Heart right ventricle (tissue), 16 donors: ENCODE measurements at regions not wholly inside any gene's neighbourhood (a gene's known extent, or its start where the extent isn't known, plus 50 kb on each side); places are given as distances from the start of the nearest gene placed in this dataset.

Source experiments
- ATAC-seq, 8 donors: fragments of 200-7000 bp; cut with Tn5 transposase; one replicate each; pipeline ENCODE4 v1.9.1; 2020; ENCODE audit warnings: mild to moderate bottlenecking in 8 of 8, moderate library complexity in 8 of 8, moderate number of reproducible peaks in 1 of 8
- DNase-seq, 2 donors: peaks; one replicate each; pipeline ENCODE4 v3.0.0-alpha.2; 2020
- H3K27ac ChIP-seq, 10 donors: fragments of 200-600 bp; sonication (generic) in 2 of 10; one replicate each; pipeline versions ENCODE4 v1.5.0 to v1.8.0; 2020 to 2022; ENCODE audit warnings: mild to moderate bottlenecking in 3 of 10
- H3K27me3 ChIP-seq, 7 donors: fragments of 200-600 bp; one replicate each; pipeline ENCODE4 v1.8.0; 2021 to 2022; ENCODE audit warnings: mild to moderate bottlenecking in 2 of 7
- H3K36me3 ChIP-seq, 9 donors: fragments of 200-600 bp; sonication (generic) in 1 of 9; one replicate each; pipeline versions ENCODE4 v1.5.0 to v1.8.0; 2020 to 2022; ENCODE audit warnings: mild to moderate bottlenecking in 2 of 9
- H3K4me1 ChIP-seq, 9 donors: fragments of 200-600 bp; sonication (generic) in 1 of 9; one replicate each; pipeline versions ENCODE4 v1.5.0 to v1.8.0; 2020 to 2022; ENCODE audit warnings: mild to moderate bottlenecking in 4 of 9
- H3K4me3 ChIP-seq, 10 donors: fragments of 200-600 bp; sonication (generic) in 2 of 10; one replicate each; pipeline versions ENCODE4 v1.5.0 to v1.8.0; 2020 to 2022; ENCODE audit warnings: mild to moderate bottlenecking in 7 of 10, moderate library complexity in 2 of 10
- H3K9me3 ChIP-seq, 11 donors: fragments of 200-600 bp in 10 of 11; sonication (generic) in 2 of 11; one replicate each; pipeline versions ENCODE4 v1.5.0 to v1.8.0; 2013 to 2022; ENCODE audit warnings: mild to moderate bottlenecking in 2 of 11, control low read depth in 1 of 11, moderate library complexity in 1 of 11
- WGBS, 2 donors: extraction: QIAGEN DNeasy Blood & Tissue Kit; methylation state at CpG; one replicate each; pipeline ENCODE4 v1.1.7; 2013; ENCODE audit warnings: inconsistent platforms in 1 of 2; 5-methylcytosine and 5-hydroxymethylcytosine counted together
- intact Hi-C, 10 donors: fragments of 100-400 bp; cut with DNase I; formaldehyde crosslinking; loops; one replicate each; pipeline versions ENCODE4 v1.11.1 to v1.14.2; 2022
- TF ChIP-seq, protein P1 (sequence below), 9 donors: fragments of 200-600 bp; sonication (generic) in 2 of 9; IDR thresholded peaks; one replicate each; pipeline versions ENCODE4 v1.5.0 to v1.8.0; 2021 to 2022; ENCODE audit warnings: antibody characterized with exemption in 9 of 9, mild to moderate bottlenecking in 5 of 9, moderate library complexity in 1 of 9
- donor health status: Arrhythmogenic right ventricular cardiomyopathy.
- donor health status: ischemic (EF 13 %, LVEDD 7.1; RV severe dilation, severe dysfunction).
- donor health status: healthy with polysubstance abuse.
- donor health status: DM: no; HTN: yes; CAD: no.
- donor health status: DM: no; HTN: no; CAD: no.
- donor health status: ischemic (EF 25% LVEDD 6.9; RV normal size, moderate dysfunction).
- donor health status: ischemic (EF 25% LVEDD 5.7; RV mildly dilated, moderate dysfunction).
- donor health status: healthy.
- donor health status: DM: yes; HTN: yes; CAD: no.
- donor health status: Ischemic cardiomyopathy.
- donor health status: ischemic (EF 35%, LVEDD 5.7; RV mildly dilated, moderate dysfunction).
- donor health status: nonischemic (EF 11% LVEDD 7.7; RV severe dilation, severe dysfunction).
- donor health status: DM: yes; HTN: yes; CAD: no.
- donor health status: PGD.
- donor health status: ischemic (EF 29% LVEDD 5.4; RV normal size, mild dysfunction).
- donor health status: nonischemic (EF 23%, LVEDD 6.1; RV moderate dilation, normal function).

GRCh38 chr20:16955971-16956370, 207.8 kb downstream of the OTOR start:
- no peak overlapping the region for H3K27ac ChIP-seq
- ATAC-seq (no peak), DNase-seq (no peak)
- TF ChIP-seq, protein P1, sequence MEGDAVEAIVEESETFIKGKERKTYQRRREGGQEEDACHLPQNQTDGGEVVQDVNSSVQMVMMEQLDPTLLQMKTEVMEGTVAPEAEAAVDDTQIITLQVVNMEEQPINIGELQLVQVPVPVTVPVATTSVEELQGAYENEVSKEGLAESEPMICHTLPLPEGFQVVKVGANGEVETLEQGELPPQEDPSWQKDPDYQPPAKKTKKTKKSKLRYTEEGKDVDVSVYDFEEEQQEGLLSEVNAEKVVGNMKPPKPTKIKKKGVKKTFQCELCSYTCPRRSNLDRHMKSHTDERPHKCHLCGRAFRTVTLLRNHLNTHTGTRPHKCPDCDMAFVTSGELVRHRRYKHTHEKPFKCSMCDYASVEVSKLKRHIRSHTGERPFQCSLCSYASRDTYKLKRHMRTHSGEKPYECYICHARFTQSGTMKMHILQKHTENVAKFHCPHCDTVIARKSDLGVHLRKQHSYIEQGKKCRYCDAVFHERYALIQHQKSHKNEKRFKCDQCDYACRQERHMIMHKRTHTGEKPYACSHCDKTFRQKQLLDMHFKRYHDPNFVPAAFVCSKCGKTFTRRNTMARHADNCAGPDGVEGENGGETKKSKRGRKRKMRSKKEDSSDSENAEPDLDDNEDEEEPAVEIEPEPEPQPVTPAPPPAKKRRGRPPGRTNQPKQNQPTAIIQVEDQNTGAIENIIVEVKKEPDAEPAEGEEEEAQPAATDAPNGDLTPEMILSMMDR (IDR thresholded peaks at IDR 0.05), result no peak
- H3K36me3 ChIP-seq, result no peaks in the 10 kb centered on the region
- 54 to 62% methylated on average over 3 of the region's 3 CpGs for WGBS, 2 donors
- H3K4me1 ChIP-seq, result no peaks in the 10 kb centered on the region
- peaks cover 0 to 3% (median 0%) of the 10 kb centered on the region in 7 donors for H3K27me3 ChIP-seq
- H3K4me3 ChIP-seq, result no peak overlapping the region
- H3K9me3 ChIP-seq, result peaks cover 0 to under 1% (median 0%) of the 10 kb centered on the region in 11 donors
- intact Hi-C loops, result no loop called here

GRCh38 chr20:16965401-16965800, 217.2 kb downstream of the OTOR start:
- WGBS, 2 donors, result 62 to 65% methylated on average over 2 of the region's 2 CpGs
- H3K36me3 ChIP-seq, result no peaks in the 10 kb centered on the region
- peaks cover 0 to 9% (median 0%) of the 10 kb centered on the region in 11 donors for H3K9me3 ChIP-seq
- no peaks in the 10 kb centered on the region for H3K4me1 ChIP-seq
- no peaks in the 10 kb centered on the region for H3K27me3 ChIP-seq
- no peak overlapping the region for H3K27ac ChIP-seq
- no peak for DNase-seq
- no peak overlapping the region for H3K4me3 ChIP-seq
- no peak for ATAC-seq
- intact Hi-C loops, result no loop called here
- TF ChIP-seq, protein P1 (IDR thresholded peaks at IDR 0.05), result no peak

DNA sequence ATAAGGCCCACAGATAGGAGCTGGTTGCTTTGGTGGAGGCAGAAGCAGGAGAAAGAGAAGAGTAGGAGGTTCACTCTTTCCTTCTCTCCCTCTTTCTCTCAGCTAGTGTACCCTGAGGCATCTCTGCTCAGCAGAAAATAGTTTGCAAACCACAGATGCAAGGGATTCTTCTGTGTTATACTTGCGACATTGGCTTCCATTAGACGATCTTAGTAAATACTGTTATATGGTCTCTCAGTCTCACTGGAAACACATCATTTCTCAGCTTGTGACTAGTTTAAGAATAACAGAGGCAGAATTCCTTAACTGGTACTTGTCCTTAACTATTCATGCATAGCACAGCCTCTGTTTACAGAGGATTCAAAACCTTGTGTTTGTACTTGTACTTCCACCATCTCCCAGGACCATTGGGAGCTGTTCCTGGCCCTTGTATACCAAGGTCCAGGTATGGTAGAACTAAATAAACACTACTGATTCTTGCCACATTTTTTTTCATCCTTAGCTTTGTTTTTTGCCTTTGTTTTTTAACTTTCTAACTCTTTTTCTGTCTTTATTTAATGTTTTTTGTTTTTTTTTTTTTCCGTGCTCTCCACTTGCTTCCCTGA, 218.2 kb downstream of the OTOR start:
- peaks cover 0 to 5% (median 0%) of the 10 kb centered on the region in 11 donors for H3K9me3 ChIP-seq
- H3K27me3 ChIP-seq, result no peaks in the 10 kb centered on the region
- TF ChIP-seq, protein P1 (IDR thresholded peaks at IDR 0.05), result no peak
- no peak overlapping the region for H3K4me3 ChIP-seq
- ATAC-seq (no peak), DNase-seq (no peak)
- H3K36me3 ChIP-seq, result no peaks in the 10 kb centered on the region
- H3K4me1 ChIP-seq, result no peaks in the 10 kb centered on the region
- H3K27ac ChIP-seq, result no peak overlapping the region
- intact Hi-C loops, result no loop called here
- 92 to 93% methylated on average over 3 of the region's 3 CpGs for WGBS, 2 donors

DNA sequence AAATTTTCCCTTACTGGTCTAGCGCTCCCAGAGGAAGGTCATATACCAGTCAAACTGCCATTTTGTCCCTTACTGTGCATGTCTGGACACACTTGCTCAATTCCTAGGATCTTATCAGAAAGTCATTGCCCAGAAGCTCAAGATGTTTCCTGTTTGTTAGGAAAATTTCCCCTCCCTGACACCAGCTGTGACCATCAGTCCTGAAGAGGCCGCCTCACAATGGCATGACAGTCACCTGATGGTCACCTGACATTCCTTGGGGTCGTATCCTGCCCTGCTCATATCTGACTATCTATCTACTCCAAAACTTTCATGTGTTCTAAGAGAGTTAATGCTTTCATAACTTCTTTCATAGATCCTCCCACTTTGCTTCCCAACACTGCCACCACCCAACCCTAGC, 219.9 kb downstream of the OTOR start:
- no peak for ATAC-seq
- Histone ChIP-seq H3K27ac (no peak overlapping the region), H3K27me3 (no peaks in the 10 kb centered on the region), H3K36me3 (no peaks in the 10 kb centered on the region), H3K9me3 (no peaks in the 10 kb centered on the region), H3K4me1 (no peaks in the 10 kb centered on the region), H3K4me3 (no peak overlapping the region)
- intact Hi-C loops, result no loop called here
- 54 to 56% methylated on average over 3 of the region's 3 CpGs for WGBS, 2 donors
- DNase-seq, result no peak
- TF ChIP-seq, protein P1 (IDR thresholded peaks at IDR 0.05), result no peak
